Loucy (cell line): ENCODE measurements at regions not wholly inside any gene's neighbourhood (a gene's known extent, or its start where the extent isn't known, plus 50 kb on each side); places are given as distances from the start of the nearest gene placed in this dataset.

Source experiments
- CTCF ChIP-seq: fragments of 200-600 bp; sonication (generic); conservative IDR thresholded peaks from 2 replicates; pipeline ENCODE4 v1.5.1; 2014; ENCODE audit warnings: mild to moderate bottlenecking, antibody characterized with exemption, low read length
- EZH2phosphoT487 ChIP-seq: fragments of 200-600 bp; IDR thresholded peaks from 2 replicates; pipeline ENCODE4 v1.6.1; 2018; ENCODE audit warnings: antibody characterized with exemption, mild to moderate bottlenecking, moderate library complexity, borderline replicate concordance

GRCh38 chr13:103487841-103488240, 421.6 kb upstream of the SLC10A2 start:
- TF ChIP-seq CTCF (no peak), EZH2phosphoT487 (no peak)
